Middle frontal gyrus (tissue), 1 donor: ENCODE measurements at regions not wholly inside any gene's neighbourhood (a gene's known extent, or its start where the extent isn't known, plus 50 kb on each side); places are given as distances from the start of the nearest gene placed in this dataset.

Experiments
- DNase-seq: peaks from one replicate; pipeline ENCODE4 v3.0.0-alpha.2; 2015; ENCODE audit warnings: low spot score; ENCODE audit errors: extremely low spot score

- no peak for DNase-seq
These were observed 162.7 kb upstream of the B3GAT2 start for GRCh38 chr6:71119560-71119959.

- no peak for DNase-seq
These were observed 165.6 kb upstream of the OGFRL1 start for GRCh38 chr6:71123051-71123450.

GRCh38 chr6:71124340-71124739, 164.3 kb upstream of the OGFRL1 start:
- DNase-seq, result no peak

- no peak for DNase-seq
These were observed 163.4 kb upstream of the OGFRL1 start for GRCh38 chr6:71125216-71125615.

- no peak for DNase-seq
These were observed 162.1 kb upstream of the OGFRL1 start for GRCh38 chr6:71126506-71126905.

- no peak for DNase-seq
These were observed 161.2 kb upstream of the OGFRL1 start for GRCh38 chr6:71127374-71127773.

- no peak for DNase-seq
These were observed 158.3 kb upstream of the OGFRL1 start for GRCh38 chr6:71130277-71130676.

GRCh38 chr6:71134929-71135642, 153.5 kb upstream of the OGFRL1 start:
- no peak for DNase-seq

- DNase-seq, result no peak
These were observed 150.6 kb upstream of the OGFRL1 start for GRCh38 chr6:71137973-71138372.

GRCh38 chr6:71138376-71138775, 150.2 kb upstream of the OGFRL1 start:
- no peak for DNase-seq

GRCh38 chr6:71139249-71139648, 149.4 kb upstream of the OGFRL1 start:
- DNase-seq, result no peak

GRCh38 chr6:71153755-71154325, 134.8 kb upstream of the OGFRL1 start:
- no peak for DNase-seq

GRCh38 chr6:71157345-71157744, 131.3 kb upstream of the OGFRL1 start:
- no peak for DNase-seq

GRCh38 chr6:71164890-71165289, 123.7 kb upstream of the OGFRL1 start:
- DNase-seq, result no peak

GRCh38 chr6:71168233-71168765, 120.3 kb upstream of the OGFRL1 start:
- no peak for DNase-seq

- no peak for DNase-seq
These were observed 117.0 kb upstream of the OGFRL1 start for GRCh38 chr6:71171497-71172070.

GRCh38 chr6:71179249-71179885, 109.2 kb upstream of the OGFRL1 start:
- DNase-seq, result no peak

- no peak for DNase-seq
These were observed 107.0 kb upstream of the OGFRL1 start for GRCh38 chr6:71181565-71181964.

GRCh38 chr6:71187141-71187540, 101.5 kb upstream of the OGFRL1 start:
- DNase-seq, result no peak

- peak; percentile 22 for DNase-seq
These were observed 97.8 kb upstream of the OGFRL1 start for GRCh38 chr6:71190809-71191208.

GRCh38 chr6:71194724-71195123, 93.9 kb upstream of the OGFRL1 start:
- DNase-seq, result no peak

GRCh38 chr6:71197267-71197666, 91.3 kb upstream of the OGFRL1 start:
- no peak for DNase-seq
